H1 (cell line): ENCODE measurements at regions not wholly inside any gene's neighbourhood (a gene's known extent, or its start where the extent isn't known, plus 50 kb on each side); places are given as distances from the start of the nearest gene placed in this dataset.

ENCODE experiments used
- CTCF ChIA-PET: fragments of 300-600 bp; sonication (Branson Sonifier 250); formaldehyde crosslinking; loops from one replicate; lab custom pipeline; 2021; ENCODE audit not compliant: partially characterized antibody; lab: Charles Lee
- POLR2A ChIA-PET: fragments of 300-600 bp; sonication (Branson Sonifier 250); formaldehyde crosslinking; loops from one replicate; lab custom pipeline; 2021; ENCODE audit warnings: inconsistent platforms; ENCODE audit not compliant: partially characterized antibody; lab: Charles Lee
- DNase-seq, 2 experiments: peaks; one replicate each; pipeline versions ENCODE4 v3.0.0 to v3.0.0-alpha.2; 2010 to 2022; ENCODE audit warnings: low spot score in 2 of 2, low read depth in 1 of 2, mixed read lengths in 1 of 2
- FAIRE-seq: peaks from 2 replicates; lab custom pipeline; 2011; peaks lifted over from hg19 to GRCh38; lab: Jason Lieb, UNC
- H2AFZ ChIP-seq: 2 replicates; pipeline ENCODE4 v1.8.1; 2012; ENCODE audit warnings: low read length, inconsistent platforms
- H2AK5ac ChIP-seq: 2 replicates; pipeline ENCODE4 v1.6.1; 2013; ENCODE audit warnings: low read depth, low read length
- H2BK120ac ChIP-seq: replicated peaks from 2 replicates; pipeline ENCODE3; 2013; ENCODE audit warnings: low read depth, low read length, inconsistent platforms
- H2BK12ac ChIP-seq: 2 replicates; pipeline ENCODE4 v1.6.1; 2013; ENCODE audit warnings: low read depth, low read length
- H2BK15ac ChIP-seq: 2 replicates; pipeline ENCODE4 v1.6.1; 2013; ENCODE audit warnings: low read length
- H2BK20ac ChIP-seq: 2 replicates; pipeline ENCODE4 v1.6.1; 2013; ENCODE audit warnings: low read length
- H2BK5ac ChIP-seq: 2 replicates; pipeline ENCODE4 v1.6.1; 2013; ENCODE audit warnings: low read depth, low read length
- H3K14ac ChIP-seq: 2 replicates; pipeline ENCODE4 v1.6.1; 2013; ENCODE audit warnings: inconsistent platforms; ENCODE audit not compliant: insufficient read length
- H3K18ac ChIP-seq: 2 replicates; pipeline ENCODE4 v1.6.1; 2013; ENCODE audit warnings: low read length; ENCODE audit errors: extremely low read depth
- H3K23ac ChIP-seq: 2 replicates; pipeline ENCODE4 v1.6.1; 2013; ENCODE audit warnings: inconsistent platforms; ENCODE audit not compliant: insufficient read length
- H3K23me2 ChIP-seq: 2 replicates; pipeline ENCODE4 v1.6.1; 2013; ENCODE audit warnings: low read depth, low read length
- H3K27ac ChIP-seq: 2 replicates; pipeline ENCODE4 v1.6.1; 2011; ENCODE audit warnings: low read depth, low read length, inconsistent platforms
- H3K27me3 ChIP-seq, 4 experiments: replicated peaks in 1 of 4; 1 replicate in 1 of 4; 2 replicates in 3 of 4; pipeline versions ENCODE4 v1.6.1 to v1.8.1; 2011 to 2013; ENCODE audit warnings: low read length in 3 of 4, mild to moderate bottlenecking in 3 of 4, inconsistent platforms in 2 of 4, mixed read lengths in 2 of 4, moderate library complexity in 1 of 4; ENCODE audit not compliant: control insufficient read depth in 3 of 4, insufficient read depth in 3 of 4; ENCODE audit errors: extremely low read depth in 1 of 4
- H3K36me3 ChIP-seq, 4 experiments: 2 replicates each; pipeline versions ENCODE4 v1.6.1 to v1.8.1; 2011 to 2013; ENCODE audit warnings: mild to moderate bottlenecking in 4 of 4, low read length in 3 of 4, moderate library complexity in 2 of 4, control low read depth in 1 of 4, inconsistent platforms in 1 of 4; ENCODE audit not compliant: insufficient read depth in 4 of 4, control insufficient read depth in 2 of 4
- H3K4ac ChIP-seq: replicated peaks from 2 replicates; pipeline ENCODE3; 2013; ENCODE audit warnings: low read length, low read depth, mixed read lengths, inconsistent platforms; ENCODE audit not compliant: insufficient read length
- H3K4me1 ChIP-seq, 4 experiments: replicated peaks in 1 of 4; 1 replicate in 1 of 4; 2 replicates in 3 of 4; pipeline versions ENCODE4 v1.6.1 to v1.8.1; 2011 to 2013; ENCODE audit warnings: low read length in 3 of 4, inconsistent platforms in 2 of 4, mixed read lengths in 1 of 4; ENCODE audit not compliant: insufficient read depth in 4 of 4, control insufficient read depth in 3 of 4
- H3K4me2 ChIP-seq, 2 experiments: 2 replicates each; pipeline versions ENCODE4 v1.6.1 to v1.8.1; 2011 to 2013; ENCODE audit warnings: low read depth in 2 of 2, low read length in 2 of 2, control low read depth in 1 of 2, inconsistent platforms in 1 of 2, mild to moderate bottlenecking in 1 of 2; ENCODE audit not compliant: insufficient read depth in 1 of 2
- H3K4me3 ChIP-seq, 4 experiments: fragments of 200-600, 300-600 bp in 1 of 4; sonication (generic), shearing (Covaris generic), sonication (Bioruptor Twin) in 1 of 4; 2 replicates each; pipeline versions ENCODE4 v1.5.1 to v1.8.1; 2011 to 2016; ENCODE audit warnings: low read length in 4 of 4, low read depth in 3 of 4, control low read depth in 2 of 4, inconsistent platforms in 2 of 4, mild to moderate bottlenecking in 2 of 4, mixed read lengths in 1 of 4, moderate library complexity in 1 of 4; ENCODE audit not compliant: insufficient read depth in 2 of 4; ENCODE audit errors: extremely low read depth in 1 of 4
- H3K56ac ChIP-seq: replicated peaks from 2 replicates; pipeline ENCODE3; 2013; ENCODE audit warnings: low read depth, mild to moderate bottlenecking, mixed read lengths, low read length, inconsistent platforms; ENCODE audit not compliant: insufficient read length
- H3K79me1 ChIP-seq: 2 replicates; pipeline ENCODE4 v1.6.1; 2013; ENCODE audit warnings: low read depth, low read length, control low read depth
- H3K79me2 ChIP-seq, 2 experiments: 2 replicates each; pipeline versions ENCODE4 v1.6.1 to v1.8.1; 2012 to 2013; ENCODE audit warnings: low read length in 2 of 2, mild to moderate bottlenecking in 2 of 2, inconsistent platforms in 1 of 2; ENCODE audit not compliant: insufficient read depth in 2 of 2, control insufficient read depth in 1 of 2
- H3K9ac ChIP-seq, 4 experiments: replicated peaks in 1 of 4; 1 replicate in 1 of 4; 2 replicates in 3 of 4; pipeline versions ENCODE4 v1.6.1 to v1.8.1; 2011 to 2013; ENCODE audit warnings: low read depth in 3 of 4, low read length in 3 of 4, control low read depth in 2 of 4, mild to moderate bottlenecking in 2 of 4, moderate library complexity in 2 of 4, inconsistent platforms in 1 of 4; ENCODE audit errors: extremely low read depth in 1 of 4
- H3K9me3 ChIP-seq, 2 experiments: 2 replicates each; pipeline versions ENCODE4 v1.6.1 to v1.8.1; 2012 to 2013; ENCODE audit warnings: mild to moderate bottlenecking in 2 of 2, moderate library complexity in 2 of 2, control low read depth in 1 of 2, inconsistent platforms in 1 of 2, low read depth in 1 of 2, low read length in 1 of 2, mixed read lengths in 1 of 2; ENCODE audit not compliant: insufficient read depth in 2 of 2
- H4K20me1 ChIP-seq, 2 experiments: replicated peaks in 1 of 2; 2 replicates each; pipeline versions ENCODE3 to v1.8.1; 2011 to 2013; ENCODE audit warnings: inconsistent platforms in 2 of 2, low read length in 2 of 2, mild to moderate bottlenecking in 1 of 2; ENCODE audit not compliant: insufficient read depth in 2 of 2, control insufficient read depth in 1 of 2
- H4K5ac ChIP-seq: 2 replicates; pipeline ENCODE4 v1.6.1; 2013; ENCODE audit warnings: low read length, low read depth, mixed read lengths, inconsistent platforms; ENCODE audit not compliant: insufficient read length
- H4K8ac ChIP-seq: 2 replicates; pipeline ENCODE4 v1.8.0; 2013; ENCODE audit warnings: mild to moderate bottlenecking, moderate library complexity, low read length, inconsistent platforms; ENCODE audit not compliant: insufficient read depth; ENCODE audit errors: extremely low read depth
- H4K91ac ChIP-seq: replicated peaks from 2 replicates; pipeline ENCODE3; 2013; ENCODE audit warnings: low read length, mixed read lengths, inconsistent platforms; ENCODE audit not compliant: insufficient read length
- BACH1 ChIP-seq: IDR thresholded peaks from 2 replicates; pipeline ENCODE4 v1.6.1; 2012; ENCODE audit warnings: low read length, improper control_type of control experiment
- CHD2 ChIP-seq: IDR thresholded peaks from 2 replicates; pipeline ENCODE4 v1.6.1; 2012; ENCODE audit warnings: low read length, improper control_type of control experiment
- E2F6 ChIP-seq: IDR thresholded peaks from 2 replicates; pipeline ENCODE4 v1.6.1; 2012; ENCODE audit warnings: inconsistent platforms
- GTF2F1 ChIP-seq: IDR thresholded peaks from 2 replicates; pipeline ENCODE4 v1.6.1; 2012; ENCODE audit warnings: low read depth, low read length, improper control_type of control experiment, borderline replicate concordance
- JUND ChIP-seq: IDR thresholded peaks from 2 replicates; pipeline ENCODE4 v1.6.1; 2011; ENCODE audit warnings: mild to moderate bottlenecking, improper control_type of control experiment, low read length
- RBBP5 ChIP-seq: IDR thresholded peaks from 2 replicates; pipeline ENCODE4 v1.7.1; 2012; ENCODE audit warnings: low read depth, mild to moderate bottlenecking, inconsistent platforms, low read length, moderate library complexity, borderline replicate concordance
- SIN3A ChIP-seq, 2 experiments: IDR thresholded peaks in 1 of 2; conservative IDR thresholded peaks in 1 of 2; 2 replicates each; pipeline ENCODE4 v1.6.1; 2011 to 2012; ENCODE audit warnings: low read length in 2 of 2, improper control_type of control experiment in 1 of 2, low read depth in 1 of 2, mild to moderate bottlenecking in 1 of 2
- SP2 ChIP-seq: IDR thresholded peaks from 2 replicates; pipeline ENCODE4 v1.6.1; 2012; ENCODE audit warnings: mild to moderate bottlenecking, low read length, inconsistent platforms
- TCF12 ChIP-seq: IDR thresholded peaks from 2 replicates; pipeline ENCODE4 v1.6.1; 2011; ENCODE audit warnings: low read depth, mild to moderate bottlenecking, low read length
- WGBS, 2 experiments: shearing (Covaris generic) in 1 of 2; methylation state at CpG; one replicate each; pipeline versions ENCODE4 v1.1.6 to v1.1.7; 2013 to 2015; ENCODE audit warnings: low lambda C conversion rate in 2 of 2, mixed read lengths in 2 of 2, inconsistent platforms in 1 of 2, low coverage in 1 of 2, missing lambda C conversion rate in 1 of 2; ENCODE audit not compliant: insufficient replicate concordance in 2 of 2, insufficient coverage in 1 of 2, insufficient read length in 1 of 2; ENCODE audit errors: extremely low coverage in 1 of 2, missing lambda C conversion rate in 1 of 2; 5-methylcytosine and 5-hydroxymethylcytosine counted together

GRCh38 chr16:86404678-86405077 is 105.6 kb upstream of the FOXF1 start:
- Histone ChIP-seq H3K23me2 (no peaks in the 10 kb centered on the region), H3K23ac (no peak overlapping the region), H4K91ac (no peak overlapping the region), H4K20me1 (no peaks in the 10 kb centered on the region), H2BK20ac (no peak overlapping the region), H3K9me3 (no peaks in the 10 kb centered on the region), H2BK5ac (no peak overlapping the region), H2BK15ac (0 out of 2 replicates have a peak overlapping the region, but pooled peaks have one; percentile 88), H3K79me2 (no peaks in the 10 kb centered on the region), H3K4me3 (no peak overlapping the region), H3K18ac (peak overlapping the region; percentile 19; the same call in 1 of the 2 replicates), H3K56ac (no peak overlapping the region), H3K9ac (no peak overlapping the region), H3K27ac (no peak overlapping the region), H3K4me2 (no peak overlapping the region), H3K14ac (no peak overlapping the region), H3K4ac (no peak overlapping the region), H3K79me1 (no peaks in the 10 kb centered on the region), H4K8ac (no peak overlapping the region; the same call in 1 of the 2 replicates), H3K4me1 (peaks cover 0 to 4% (median 0%) of the 10 kb centered on the region in 4 experiments; a peak in 3 of 7 replicates), H2BK12ac (0 out of 2 replicates have a peak overlapping the region, but pooled peaks have one; percentile 9), H3K36me3 (no peaks in the 10 kb centered on the region), H2BK120ac (no peak overlapping the region), H3K27me3 (no peaks in the 10 kb centered on the region), H2AK5ac (0 out of 2 replicates have a peak overlapping the region, but pooled peaks have one; percentile 65), H4K5ac (no peak overlapping the region), H2AFZ (no peak overlapping the region)
- no peak for TF ChIP-seq JUND
- TF ChIP-seq SIN3A (conservative IDR thresholded peaks at IDR 0.05 in 1 of 2, IDR thresholded peaks at IDR 0.05 in 1 of 2; ENCODE audit: low read depth in 1 of 2, low read length in 2 of 2) = no peak
- no peak for TF ChIP-seq RBBP5
- TF ChIP-seq CHD2 = no peak
- no peak for TF ChIP-seq GTF2F1
- no peak for TF ChIP-seq SP2
- no peak for TF ChIP-seq TCF12
- TF ChIP-seq BACH1 = no peak
- no peak for TF ChIP-seq E2F6
- no peak for DNase-seq
- POLR2A ChIA-PET = no interaction called here
- no peak for FAIRE-seq
- WGBS, 2 experiments = 73% methylated on average over 11 of the region's 12 CpGs; no CpG with 5 or more reads in 1 of the 2 experiments
- CTCF ChIA-PET = interaction anchor here (1.8 kb wide), 1 partner anchor 14 kb away, joined by 4 read pairs; no protein-coding TSS in a partner anchor
